Panc1 (cell line): ENCODE measurements at regions not wholly inside any gene's neighbourhood (a gene's known extent, or its start where the extent isn't known, plus 50 kb on each side); places are given as distances from the start of the nearest gene placed in this dataset.

Source experiments
- ATAC-seq: fragments of 200-7000 bp; cut with Tn5 transposase; 2 replicates; pipeline ENCODE4 v1.9.1; 2020; ENCODE audit warnings: mild to moderate bottlenecking, moderate library complexity
- BruUV-seq: library from RNA; stranded (reverse); fragments of 400-500 nt; replicated peaks from 2 replicates; lab custom pipeline; 2021; lab: Mats Ljungman, UMichigan
- CTCF ChIA-PET: fragments of 300-600 bp; sonication (Branson Sonifier 250); formaldehyde crosslinking; loops from one replicate; lab custom pipeline; 2022; ENCODE audit warnings: antibody characterized with exemption; lab: Charles Lee
- POLR2A ChIA-PET: fragments of 300-600 bp; sonication (Branson Sonifier 250); formaldehyde crosslinking; loops from one replicate; lab custom pipeline; 2022; ENCODE audit warnings: antibody characterized with exemption; lab: Charles Lee
- DNase-seq: peaks from one replicate; pipeline ENCODE4 v3.0.0-alpha.2; 2010; ENCODE audit warnings: low read depth, low spot score
- H3K27ac ChIP-seq: 2 replicates; pipeline ENCODE4 v1.5.1; 2011; ENCODE audit warnings: mild to moderate bottlenecking, low read length, inconsistent platforms
- H3K27me3 ChIP-seq: fragments of 200-500 bp; sonication (Bioruptor generic); 2 replicates; pipeline ENCODE4 v1.6.0; 2014; ENCODE audit warnings: low read length, inconsistent platforms; ENCODE audit not compliant: control insufficient read depth, insufficient read depth
- H3K36me3 ChIP-seq: fragments of 200-500 bp; sonication (Bioruptor generic); 2 replicates; pipeline ENCODE4 v1.5.1; 2014; ENCODE audit warnings: inconsistent platforms, mild to moderate bottlenecking, low read length, moderate library complexity; ENCODE audit not compliant: control insufficient read depth, insufficient read depth
- H3K4me1 ChIP-seq: 2 replicates; pipeline ENCODE4 v1.5.1; 2011; ENCODE audit warnings: inconsistent platforms, mild to moderate bottlenecking, low read length, moderate library complexity; ENCODE audit not compliant: control insufficient read depth, insufficient read depth
- H3K4me3 ChIP-seq, 2 experiments: 2 replicates each; pipeline ENCODE4 v1.5.1; 2011 to 2012; ENCODE audit warnings: low read depth in 2 of 2, low read length in 2 of 2, mild to moderate bottlenecking in 2 of 2, inconsistent platforms in 1 of 2, moderate library complexity in 1 of 2
- H3K9me3 ChIP-seq: fragments of 200-500 bp; sonication (Bioruptor generic); 2 replicates; pipeline ENCODE4 v1.5.1; 2014; ENCODE audit warnings: low read depth, mild to moderate bottlenecking, inconsistent platforms, low read length, moderate library complexity; ENCODE audit not compliant: control insufficient read depth, insufficient read depth
- CTCF ChIP-seq: fragments of 450-650 bp; IDR thresholded peaks from 2 replicates; pipeline ENCODE4 v1.5.1; 2017; ENCODE audit warnings: mild to moderate bottlenecking
- POLR2AphosphoS5 ChIP-seq: IDR thresholded peaks from 2 replicates; pipeline ENCODE4 v1.6.1; 2012; ENCODE audit warnings: mild to moderate bottlenecking, low read depth, low read length, moderate library complexity
- REST ChIP-seq, 2 experiments: IDR thresholded peaks; 2 replicates each; pipeline ENCODE4 v1.6.1; 2011 to 2012; ENCODE audit warnings: low read depth in 2 of 2, control low read depth in 1 of 2, low read length in 1 of 2, mild to moderate bottlenecking in 1 of 2, moderate library complexity in 1 of 2; ENCODE audit not compliant: insufficient read depth in 1 of 2
- SIN3A ChIP-seq: IDR thresholded peaks from 2 replicates; pipeline ENCODE4 v1.6.1; 2012; ENCODE audit warnings: low read depth, mild to moderate bottlenecking, low read length, moderate library complexity, borderline replicate concordance; ENCODE audit not compliant: insufficient read depth
- TCF7L2 ChIP-seq: IDR thresholded peaks from 2 replicates; pipeline ENCODE4 v1.6.1; 2011; ENCODE audit warnings: mild to moderate bottlenecking, low read depth, low read length, inconsistent platforms
- in situ Hi-C: cut with HindIII; loops from 2 replicates; pipeline ENCODE4 v1.10.0; 2016; ENCODE audit warnings: low sequenced_read_pairs, low pct_unique_long_range_greater_than_20kb
- intact Hi-C: fragments of 100-400 bp; cut with micrococcal nuclease; formaldehyde crosslinking; loops from one replicate; pipeline ENCODE4 v1.10.0; 2022; ENCODE audit not compliant: unreplicated experiment

- Histone ChIP-seq H3K9me3 (no peaks in the 10 kb centered on the region), H3K27ac (no peak overlapping the region), H3K4me1 (no peaks in the 10 kb centered on the region), H3K36me3 (no peaks in the 10 kb centered on the region), H3K27me3 (no peaks in the 10 kb centered on the region), H3K4me3 (no peak overlapping the region)
- BruUV-seq = no TSS peak
- no peak for DNase-seq
- POLR2A ChIA-PET = no interaction called here
- CTCF ChIA-PET = interaction anchor here (0.6 kb wide), 1 partner anchor 738 kb away, joined by 3 read pairs; no protein-coding TSS in a partner anchor
- intact Hi-C loops = no loop called here
- no peak for ATAC-seq
- in situ Hi-C loops = no loop called here
- TF ChIP-seq POLR2AphosphoS5 = no peak
- TF ChIP-seq REST (IDR thresholded peaks at IDR 0.05; ENCODE audit: insufficient read depth in 1 of 2, low read depth in 2 of 2, low read length in 1 of 2) = no peak
- no peak for TF ChIP-seq SIN3A
- no peak for TF ChIP-seq TCF7L2
- no peak for TF ChIP-seq CTCF
These were observed 164.3 kb upstream of the PMEPA1 start for GRCh38 chr20:57874141-57874540.

- no peak overlapping the region for H3K27ac ChIP-seq
- POLR2A ChIA-PET = no interaction called here
- H3K4me3 ChIP-seq = no peak overlapping the region
- CTCF ChIA-PET = no interaction called here
- no peaks in the 10 kb centered on the region for H3K36me3 ChIP-seq
- no TSS peak for BruUV-seq
- H3K4me1 ChIP-seq = no peaks in the 10 kb centered on the region
- no peaks in the 10 kb centered on the region for H3K9me3 ChIP-seq
- H3K27me3 ChIP-seq = no peaks in the 10 kb centered on the region
- TF ChIP-seq CTCF (no peak), SIN3A (no peak), TCF7L2 (no peak), POLR2AphosphoS5 (no peak), REST (IDR thresholded peaks at IDR 0.05; ENCODE audit: insufficient read depth in 1 of 2, low read depth in 2 of 2, low read length in 1 of 2) (no peak)
- DNase-seq (no peak), ATAC-seq (no peak)
- in situ Hi-C loops = no loop called here
- intact Hi-C loops = no loop called here
These were observed 163.1 kb upstream of the PMEPA1 start for GRCh38 chr20:57872816-57873409.
